ENCODE measurements at regions not wholly inside any gene's neighbourhood (a gene's known extent, or its start where the extent isn't known, plus 50 kb on each side); places are given as distances from the start of the nearest gene placed in this dataset.
"Not testable (repeated sequence)": the region's sequence is repeated elsewhere in the genome, so short reads cannot be mapped to it uniquely, and the experiment has no call there.

DNA sequence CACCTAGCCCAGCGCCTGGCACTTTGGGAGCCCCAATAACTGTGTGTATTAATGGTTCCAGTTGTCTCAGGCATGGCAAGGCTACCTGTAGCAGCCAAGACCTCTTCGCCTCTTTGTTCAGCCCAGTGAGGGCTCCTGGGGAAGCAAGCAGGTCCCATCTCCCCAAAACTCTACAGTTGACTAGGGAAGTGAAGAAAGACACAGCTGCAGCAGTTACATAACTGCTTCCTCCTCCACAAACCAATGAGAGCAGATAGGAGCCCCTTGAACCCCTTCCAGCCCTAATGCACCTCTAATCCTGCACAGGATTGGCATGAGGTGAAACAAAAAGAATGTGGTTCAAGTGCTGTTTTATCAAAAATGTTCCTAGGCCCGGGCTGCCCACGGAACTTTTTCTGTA, 100.5 kb downstream of the SYF2 start:
- no peak for DNase-seq (ENCODE audit: low spot score)

DNA sequence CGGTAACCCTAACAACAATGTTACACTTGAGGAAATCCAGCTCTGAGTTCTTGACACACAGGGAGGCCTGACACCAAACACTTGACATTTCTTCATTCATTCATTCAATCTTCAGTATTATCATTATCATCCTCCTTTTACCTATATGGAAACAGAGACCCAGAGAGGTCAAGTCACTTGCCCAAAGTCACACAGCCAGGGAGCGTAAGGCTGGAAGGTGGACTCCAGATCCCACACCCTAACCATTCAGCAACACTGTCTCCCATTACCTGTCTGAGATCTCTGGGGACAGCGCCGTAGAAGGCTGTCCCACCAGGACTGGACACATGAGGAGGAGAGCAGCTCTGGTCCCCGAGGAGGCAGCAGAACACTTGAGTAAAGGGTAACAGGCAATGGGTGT, 101.4 kb downstream of the SYF2 start:
- DNase-seq (ENCODE audit: low spot score) = no peak

DNA sequence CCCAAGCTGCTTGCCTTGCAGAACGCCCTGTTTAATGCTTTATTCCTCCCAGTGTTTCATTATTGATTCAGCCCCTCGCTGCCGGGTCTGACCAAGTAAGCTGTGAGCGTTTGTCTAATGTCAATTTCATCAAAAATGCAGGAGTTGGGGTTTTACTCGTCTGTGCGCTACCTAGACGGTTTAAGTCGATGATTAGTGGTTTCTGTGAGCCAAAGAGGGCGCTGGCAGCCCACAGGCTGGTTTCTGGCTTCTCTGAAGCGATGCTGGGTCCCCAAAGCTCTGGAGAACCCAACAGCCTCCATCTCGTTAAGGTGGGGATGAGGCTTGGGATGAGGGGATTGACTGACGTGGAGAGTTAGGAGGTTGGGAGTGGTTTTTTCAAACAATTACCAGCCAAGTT, 102.9 kb downstream of the SYF2 start:
- no peak for DNase-seq (ENCODE audit: low spot score)

DNA sequence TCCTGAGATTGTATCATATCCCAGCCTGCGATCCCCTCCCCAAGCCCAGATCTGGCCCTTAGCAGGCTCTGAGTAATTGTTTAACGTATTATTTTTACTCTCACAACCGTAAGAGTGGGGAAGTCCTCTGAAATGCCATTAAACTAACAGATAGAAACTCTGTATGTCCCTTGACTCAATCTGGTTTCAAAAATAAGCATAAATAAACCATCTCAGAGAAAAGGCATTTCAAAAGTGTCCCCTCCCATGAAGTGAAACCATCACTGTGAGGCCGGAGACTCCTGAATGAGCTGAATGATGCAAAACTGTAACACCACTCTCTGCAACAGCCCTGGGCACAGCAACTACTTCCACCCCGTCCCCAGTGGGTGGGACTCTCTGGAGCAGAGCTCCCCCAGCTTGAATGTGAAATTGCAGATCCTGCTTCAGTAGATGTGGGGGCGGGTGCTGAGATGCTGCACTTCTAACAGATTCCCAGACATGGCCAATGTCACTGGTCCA, 104.1 kb downstream of the SYF2 start:
- no peak for DNase-seq (ENCODE audit: low spot score)

DNA sequence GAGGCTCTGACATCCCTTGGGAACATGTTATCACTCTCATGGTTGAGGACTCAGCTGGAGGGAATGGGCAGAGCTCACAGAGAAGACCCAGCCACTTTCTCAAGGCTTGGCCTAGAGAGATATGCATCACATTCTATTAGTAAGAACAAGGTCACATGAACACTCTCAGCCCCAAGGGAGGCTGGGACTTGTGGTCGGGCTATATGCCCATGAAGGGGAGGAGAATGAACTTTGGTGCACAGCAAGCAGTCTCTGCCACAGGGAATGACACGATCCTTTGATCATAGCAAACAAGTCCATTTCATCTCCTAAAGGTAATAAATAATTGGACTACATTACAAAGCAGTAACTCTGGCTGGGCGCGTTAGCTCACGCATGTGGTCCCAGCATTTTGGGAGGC, 105.7 kb downstream of the SYF2 start:
- DNase-seq (ENCODE audit: low spot score) = no peak

DNA sequence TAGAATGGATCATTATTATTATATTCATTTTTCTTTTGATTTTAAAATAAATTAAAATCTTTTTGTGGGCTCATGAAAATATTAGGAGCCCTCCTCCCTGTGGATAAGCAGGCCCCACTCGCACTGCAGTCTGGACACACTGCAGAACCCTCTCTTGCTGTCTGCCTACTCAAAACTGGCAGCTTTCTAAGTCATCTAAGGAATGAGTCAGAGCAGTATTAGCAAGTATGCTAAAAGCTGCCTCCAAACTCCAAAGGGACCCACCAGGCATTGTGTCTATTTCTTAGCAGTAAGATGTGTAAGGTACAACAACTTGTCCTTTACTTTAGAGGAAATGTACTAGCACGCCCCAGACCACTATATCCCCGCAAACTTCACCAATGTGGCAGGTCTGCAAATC, 108.8 kb downstream of the SYF2 start:
- no peak for DNase-seq (ENCODE audit: low spot score)

DNA sequence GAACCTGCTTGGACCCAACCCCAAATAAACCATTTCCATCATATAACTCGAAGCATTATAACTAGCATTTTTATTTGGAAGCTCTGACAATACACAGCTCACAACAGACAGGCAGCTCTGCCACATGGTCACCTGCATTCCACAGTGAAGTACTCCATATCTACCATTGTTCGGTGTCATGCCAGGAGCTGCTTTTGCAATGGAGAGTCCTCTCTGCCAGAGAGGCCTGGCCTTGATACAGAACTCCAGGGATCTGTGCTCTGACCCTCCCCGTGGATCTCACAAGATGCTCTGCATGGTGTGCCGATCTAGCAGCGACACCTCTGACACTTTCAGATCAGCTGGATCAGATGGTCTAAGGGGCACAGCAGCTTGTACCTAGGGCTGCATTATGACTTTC, 109.6 kb downstream of the SYF2 start:
- DNase-seq (ENCODE audit: low spot score) = no peak

DNA sequence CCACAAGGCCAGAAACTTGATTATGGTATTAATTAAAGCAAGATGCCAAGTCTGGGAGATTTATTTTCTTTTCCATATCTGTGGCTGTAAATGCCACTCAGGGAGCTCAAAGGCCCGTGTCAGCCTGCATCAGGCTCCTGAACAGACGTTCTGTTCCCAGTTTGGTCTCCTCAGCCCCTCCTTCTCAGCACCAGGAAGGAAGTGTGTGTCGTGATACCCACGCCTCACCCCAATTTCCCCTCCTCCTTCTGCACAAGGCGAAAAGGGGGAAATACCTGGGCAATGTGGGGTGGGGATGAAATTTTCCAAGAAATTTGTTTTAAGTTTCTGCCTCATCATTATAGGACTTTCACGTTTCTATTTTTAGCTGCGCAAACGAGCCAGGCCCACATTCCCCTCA, 112.0 kb downstream of the SYF2 start:
- DNase-seq (ENCODE audit: low spot score) = no peak

DNA sequence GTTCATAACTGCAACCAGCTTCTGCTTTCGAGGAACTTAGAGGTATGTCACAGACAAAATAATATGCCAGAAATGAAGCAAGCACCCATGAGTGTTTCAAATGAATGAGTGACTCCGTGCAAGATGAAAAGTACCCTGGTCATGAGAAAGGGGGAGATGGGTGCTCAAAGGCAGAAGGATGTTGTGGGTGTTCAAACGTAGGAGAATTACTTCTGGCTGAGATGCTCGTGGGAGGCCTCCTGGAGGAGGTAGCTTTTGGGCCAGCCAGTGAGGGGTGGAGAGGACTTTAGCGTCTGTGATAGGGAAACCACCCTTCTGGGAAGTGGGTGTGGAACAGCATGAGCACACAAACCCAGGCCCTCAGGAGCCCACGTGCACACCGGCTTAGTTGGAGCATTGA, 113.8 kb downstream of the SYF2 start:
- DNase-seq (ENCODE audit: low spot score) = no peak

DNA sequence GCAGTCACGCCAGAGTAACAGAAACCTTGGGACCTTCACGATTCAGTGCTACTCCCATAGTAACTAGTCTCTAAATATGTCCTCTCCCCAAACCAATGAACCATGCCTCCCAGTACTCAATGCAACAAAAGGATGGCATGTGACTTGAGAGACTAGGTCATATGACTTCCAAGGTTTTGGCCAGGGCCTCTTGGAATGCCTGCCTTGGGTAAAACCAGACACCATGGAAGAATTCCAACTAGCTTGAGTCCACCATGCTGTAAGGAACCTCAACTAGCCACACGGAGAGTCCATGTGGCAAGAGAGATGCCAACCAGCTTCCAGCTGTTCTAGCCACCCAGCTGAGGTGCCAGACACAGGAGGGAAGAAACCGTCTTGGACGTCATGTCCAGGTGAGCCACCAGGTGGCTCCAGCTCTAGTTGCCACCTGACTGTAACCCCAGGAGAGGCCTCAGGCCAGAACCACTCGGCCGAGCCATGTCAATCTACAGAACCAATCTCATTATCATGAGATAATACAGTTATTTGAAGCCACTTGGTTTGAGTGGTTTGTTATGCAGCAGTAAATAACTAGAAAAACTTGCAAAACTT, 115.0 kb downstream of the SYF2 start:
- peak; percentile 22 for DNase-seq (ENCODE audit: low spot score)

DNA sequence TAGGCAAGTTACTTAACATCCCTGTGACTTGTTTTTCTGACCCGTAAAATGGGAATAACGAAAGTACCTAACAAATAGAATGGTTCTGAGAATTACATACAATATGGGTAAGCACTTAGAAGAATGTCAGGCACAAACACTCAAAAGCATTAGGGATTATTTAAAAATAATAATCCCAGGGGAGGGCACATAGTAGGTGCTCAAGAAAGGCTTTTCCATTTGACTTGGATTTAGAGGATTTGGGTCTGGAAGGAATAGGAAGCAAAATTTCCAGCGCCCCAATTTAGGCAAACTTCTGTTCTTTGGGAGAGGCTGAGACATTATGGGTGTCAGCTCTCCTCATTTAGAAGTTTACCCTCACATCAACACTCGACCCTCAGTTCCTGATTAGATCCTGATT, 115.5 kb downstream of the SYF2 start:
- DNase-seq (ENCODE audit: low spot score) = no peak

DNA sequence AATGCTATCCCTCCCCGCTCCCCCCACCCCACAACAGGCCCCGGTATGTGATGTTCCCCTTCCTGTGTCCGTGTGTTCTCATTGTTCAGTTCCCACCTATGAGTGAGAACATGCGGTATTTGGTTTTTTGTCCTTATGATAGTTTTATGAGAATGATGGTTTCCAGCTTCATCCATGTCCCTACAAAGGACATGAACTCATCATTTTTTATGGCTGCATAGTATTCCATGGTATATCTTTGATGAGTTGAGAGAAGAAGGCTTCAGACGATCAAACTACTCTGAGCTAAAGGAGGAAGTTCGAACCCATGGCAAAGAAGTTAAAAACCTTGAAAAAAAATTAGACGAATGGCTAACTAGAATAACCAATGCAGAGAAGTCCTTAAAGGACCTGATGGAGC, 116.2 kb downstream of the SYF2 start:
- DNase-seq (ENCODE audit: low spot score) = not testable (repeated sequence)

DNA sequence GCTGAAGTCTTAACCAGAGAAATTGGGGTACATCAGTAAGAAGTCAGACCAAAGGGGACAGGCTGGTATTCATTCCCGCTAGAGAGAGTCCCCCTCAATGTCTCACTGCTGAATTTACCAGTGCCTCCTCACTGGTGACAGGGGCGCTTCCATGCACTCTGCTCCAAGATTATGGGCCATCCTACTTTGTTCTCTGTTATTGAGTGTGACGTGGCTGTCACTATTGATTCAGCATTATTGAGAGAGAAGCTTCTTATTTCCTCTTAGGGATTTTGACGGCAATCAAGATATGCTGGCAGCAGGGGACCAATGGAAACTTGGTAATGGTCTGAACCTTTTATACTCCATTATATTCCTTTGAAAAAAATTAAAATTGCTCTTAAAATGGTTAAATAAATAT, 118.6 kb downstream of the SYF2 start:
- no peak for DNase-seq (ENCODE audit: low spot score)

DNA sequence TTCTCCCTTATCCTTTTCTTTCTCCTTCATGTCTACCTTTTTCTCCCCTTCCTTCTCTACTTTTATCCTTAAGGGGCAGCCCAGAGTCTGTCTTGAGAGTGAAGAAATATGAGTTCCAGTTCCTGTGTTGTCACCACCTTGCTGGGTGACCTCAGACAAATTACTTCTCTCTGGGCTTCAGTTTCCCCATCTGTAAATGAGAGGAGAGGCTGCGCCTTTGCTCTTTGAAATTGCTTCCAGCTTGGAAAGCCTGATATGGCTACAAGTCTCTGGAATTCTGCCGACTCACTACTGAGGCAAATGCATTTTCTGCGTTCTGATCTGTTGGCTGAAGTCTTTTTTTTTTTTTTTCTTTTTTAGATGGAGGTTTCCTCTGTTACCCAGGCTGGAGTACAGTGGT, 119.2 kb downstream of the SYF2 start:
- no peak for DNase-seq (ENCODE audit: low spot score)

DNA sequence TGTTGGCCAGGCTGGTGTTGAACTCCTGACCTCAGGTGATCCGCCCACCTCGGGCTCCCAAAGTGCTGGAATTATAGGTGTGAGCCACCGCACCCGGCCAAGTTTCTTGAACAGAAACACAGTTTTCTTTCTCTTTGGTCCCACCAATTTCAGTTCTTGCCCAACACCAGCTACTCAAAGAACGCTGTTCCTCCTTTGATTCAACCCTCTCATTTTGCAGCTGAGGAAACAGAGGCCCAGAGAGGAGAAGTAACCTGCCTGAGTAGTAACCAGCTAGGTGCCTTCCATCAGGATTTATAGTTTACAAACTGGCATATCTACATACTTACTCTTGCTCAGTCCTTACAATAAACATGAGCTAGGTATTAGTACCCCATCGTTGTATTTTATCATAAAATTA, 119.9 kb downstream of the SYF2 start:
- DNase-seq (ENCODE audit: low spot score) = no peak

DNA sequence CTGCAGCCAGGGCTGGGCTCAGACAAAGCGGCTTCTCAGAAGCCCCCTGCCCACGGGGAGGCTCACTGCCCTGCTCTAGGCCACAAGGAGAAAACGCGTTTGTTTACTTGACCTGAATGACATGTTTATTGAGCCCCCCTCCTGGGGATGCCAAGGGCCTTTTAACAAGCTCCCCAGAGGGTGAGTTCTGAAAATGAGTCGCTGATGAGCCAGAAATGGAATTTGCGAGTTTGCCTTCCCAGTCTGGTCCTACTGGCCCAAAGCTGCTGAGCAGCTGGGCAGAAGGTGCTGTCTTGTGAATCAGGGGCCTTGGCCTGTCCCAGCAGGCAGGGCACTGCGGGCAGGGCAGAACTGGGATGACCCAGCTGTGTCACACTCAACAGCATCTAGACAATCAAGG, 120.6 kb downstream of the SYF2 start:
- no peak for DNase-seq (ENCODE audit: low spot score)

DNA sequence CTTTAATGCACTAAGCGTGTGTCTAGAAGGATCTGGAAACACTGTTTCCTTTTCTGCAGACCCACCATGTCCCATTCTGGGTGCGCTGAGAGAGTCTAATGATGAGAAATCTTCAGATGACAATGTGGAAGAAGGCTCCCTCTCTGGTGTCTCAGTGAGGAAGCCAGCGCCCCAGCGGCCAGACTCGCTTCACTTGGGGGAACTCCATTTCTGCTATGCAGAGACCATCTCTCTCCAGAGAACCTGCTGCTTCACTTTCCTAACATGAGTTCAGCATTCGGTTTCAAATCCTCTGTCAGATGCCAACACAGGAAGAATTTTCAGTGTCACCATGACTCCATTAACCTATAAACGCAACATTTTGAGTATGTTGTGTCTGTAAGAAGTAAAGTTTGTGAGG, 121.8 kb downstream of the SYF2 start:
- no peak for DNase-seq (ENCODE audit: low spot score)

DNA sequence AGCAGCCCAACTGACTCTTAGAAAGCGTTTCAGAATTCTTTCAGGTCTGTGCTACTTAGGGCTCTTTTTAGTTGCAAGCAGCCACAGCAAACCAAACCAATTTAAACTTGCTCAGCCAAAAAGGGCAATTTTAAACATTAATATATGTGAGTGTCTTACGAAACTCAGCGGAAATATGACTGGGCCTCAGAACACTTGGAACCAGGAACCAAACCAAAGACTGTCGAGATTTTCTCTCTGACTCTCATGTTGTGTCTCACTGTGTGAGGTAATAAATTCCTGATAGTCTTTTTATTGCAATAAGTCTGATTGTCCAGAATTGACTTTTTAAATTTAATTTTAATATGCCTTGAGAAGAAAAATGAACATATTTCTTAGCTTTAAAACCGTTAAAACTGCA, 122.3 kb downstream of the SYF2 start:
- DNase-seq (ENCODE audit: low spot score) = no peak

DNA sequence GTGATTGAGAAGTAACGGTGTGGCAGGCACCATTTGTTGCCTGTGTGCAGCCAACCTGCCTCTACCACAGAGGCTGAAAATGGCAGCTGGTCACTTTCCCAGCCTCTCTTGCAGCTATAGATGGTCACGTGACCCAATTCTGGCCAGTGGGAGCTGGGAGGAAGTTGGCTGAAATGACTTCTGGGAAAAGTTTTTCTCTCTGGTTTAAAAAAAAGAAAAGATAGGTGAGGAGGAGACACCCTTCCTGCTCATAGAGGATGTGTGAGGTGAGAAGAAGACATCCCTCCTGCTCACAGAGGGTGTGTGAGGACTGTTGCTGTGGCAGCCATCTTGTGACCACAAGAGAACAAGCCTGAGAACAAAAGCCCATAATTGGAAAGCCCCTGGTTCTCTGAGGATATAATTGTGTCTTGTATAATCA, 122.8 kb downstream of the SYF2 start:
- no peak for DNase-seq (ENCODE audit: low spot score)

DNA sequence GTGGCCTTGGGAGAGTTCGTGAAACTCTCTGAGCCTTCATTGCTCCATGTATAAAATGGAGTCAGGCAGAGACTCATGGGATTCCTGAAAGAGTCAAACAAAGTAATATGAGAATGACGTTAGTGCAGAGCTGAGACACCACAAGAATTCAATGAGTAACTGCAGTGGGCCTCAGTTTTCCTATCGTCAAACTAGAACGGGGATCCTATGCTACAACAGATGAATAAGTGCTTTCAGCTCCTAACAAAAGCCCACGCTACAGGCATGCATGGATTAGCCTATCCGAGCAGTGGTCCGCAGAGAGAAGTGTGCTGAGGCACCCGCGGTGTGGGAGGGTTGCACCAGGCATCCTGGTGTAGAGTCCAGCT, 124.7 kb downstream of the SYF2 start:
- no peak for DNase-seq (ENCODE audit: low spot score)

DNA sequence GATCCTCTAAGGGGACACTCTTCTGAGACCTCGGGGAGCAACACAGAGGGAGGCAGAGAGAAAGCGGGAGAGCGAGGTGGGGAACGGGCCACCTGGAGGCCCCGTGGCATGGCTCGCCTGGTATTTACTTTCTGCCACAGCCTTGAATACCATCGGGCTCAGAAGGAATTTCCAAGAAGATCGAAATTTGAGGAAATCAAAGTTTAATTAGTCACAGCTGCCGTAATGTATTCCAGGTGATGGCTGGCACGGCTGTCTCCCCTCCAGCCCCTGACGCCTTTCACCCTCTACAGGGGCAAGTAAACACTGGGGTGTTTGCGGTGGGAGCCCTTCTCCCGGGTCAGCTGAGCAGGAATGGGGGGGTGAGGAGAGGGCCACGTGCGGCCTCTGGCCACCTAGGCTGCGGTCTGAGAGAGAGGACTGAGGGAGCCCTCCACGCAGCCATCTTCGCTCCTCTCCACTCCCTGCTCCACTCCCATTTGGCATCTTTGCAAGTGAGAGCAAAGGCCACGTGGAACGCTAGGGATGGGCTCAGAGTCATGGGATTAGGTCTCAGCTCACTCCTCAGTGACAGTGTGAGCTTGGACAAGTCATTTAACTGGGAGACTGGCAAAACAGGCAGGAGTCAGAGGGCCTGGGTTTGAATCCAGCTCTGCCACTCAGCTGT, 125.2 kb downstream of the SYF2 start:
- no peak for DNase-seq (ENCODE audit: low spot score)

DNA sequence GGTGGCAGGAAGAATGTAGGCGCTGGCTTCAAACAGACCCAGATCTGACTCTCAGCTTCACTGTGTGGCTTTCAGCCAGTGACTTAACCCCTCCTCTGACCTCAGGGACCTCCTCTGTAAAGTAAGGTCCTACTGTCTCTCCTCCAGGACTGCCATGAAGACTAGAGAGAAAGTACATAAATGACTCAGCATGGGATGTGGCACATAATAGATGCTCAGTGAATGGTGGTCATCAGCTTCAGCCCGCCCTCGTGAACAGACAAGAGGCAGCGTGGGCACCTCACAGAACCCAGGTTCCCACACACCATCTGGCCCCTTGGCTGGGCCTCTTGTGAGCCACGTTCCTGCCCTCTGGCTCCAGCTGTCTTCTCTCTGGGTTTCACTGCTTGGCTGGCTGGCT, 126.0 kb downstream of the SYF2 start:
- DNase-seq (ENCODE audit: low spot score) = no peak

DNA sequence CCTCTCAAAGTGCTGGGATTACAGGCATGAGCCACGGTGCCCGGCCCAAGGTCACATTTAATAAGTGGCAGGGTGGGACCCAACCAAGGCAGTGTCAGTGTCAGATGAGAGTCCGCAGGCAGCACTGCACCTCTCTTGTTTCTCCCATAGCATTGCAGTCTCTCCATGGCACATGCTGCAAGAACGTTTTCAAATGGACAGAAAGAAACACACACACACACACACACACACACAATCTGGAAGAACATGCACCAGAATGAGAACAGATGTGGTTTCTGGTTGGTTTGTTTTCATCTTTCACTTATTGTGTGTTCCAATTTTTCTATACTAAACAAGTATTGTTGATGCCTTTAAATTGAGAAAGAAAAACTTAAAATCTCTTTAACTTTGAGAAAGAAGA, 126.5 kb downstream of the SYF2 start:
- no peak for DNase-seq (ENCODE audit: low spot score)

DNA sequence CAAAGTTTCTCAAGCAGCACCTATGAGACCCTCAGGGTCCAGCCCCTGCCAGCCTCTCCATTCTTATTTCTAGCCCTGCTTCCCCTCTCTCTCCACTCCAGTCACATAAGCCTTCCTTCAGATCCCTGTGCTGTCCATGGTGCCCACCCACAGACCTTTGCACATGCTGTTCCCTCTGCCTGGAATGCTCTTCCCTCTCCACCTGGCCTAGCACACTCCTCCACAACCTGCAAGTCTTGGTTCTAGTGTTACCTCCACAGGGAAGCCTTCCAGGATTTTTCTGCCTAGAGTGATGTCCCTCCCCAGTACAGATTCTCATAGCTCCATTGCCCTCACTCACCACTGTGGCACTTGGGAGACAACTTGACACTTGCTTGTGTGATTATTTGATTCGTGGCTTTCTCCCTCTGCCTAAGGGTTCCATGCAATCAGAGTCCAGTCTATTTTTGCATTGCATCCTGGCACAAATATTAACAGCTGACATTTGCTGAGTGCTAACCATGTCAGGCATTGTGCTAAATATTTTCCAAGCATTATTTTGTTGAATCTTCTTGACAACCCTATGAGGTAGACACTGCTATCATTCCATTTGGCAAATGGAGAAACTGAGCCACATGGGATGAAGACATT, 127.3 kb downstream of the SYF2 start:
- DNase-seq (ENCODE audit: low spot score) = no peak

Measured in cerebellar cortex (tissue), 1 donor.